Astrocyte (in vitro differentiated cells and primary cell): ENCODE measurements at regions not wholly inside any gene's neighbourhood (a gene's known extent, or its start where the extent isn't known, plus 50 kb on each side); places are given as distances from the start of the nearest gene placed in this dataset.

Source experiments
- DNase-seq: peaks from one replicate; pipeline ENCODE4 v3.0.0-alpha.2; 2010; ENCODE audit warnings: low read depth
- FAIRE-seq: peaks from 2 replicates; lab custom pipeline; 2011; peaks lifted over from hg19 to GRCh38; lab: Jason Lieb, UNC
- H2AFZ ChIP-seq: 2 replicates; pipeline ENCODE4 v1.6.0; 2012; ENCODE audit warnings: low read depth, low read length, inconsistent platforms
- H3K27ac ChIP-seq: 2 replicates; pipeline ENCODE4 v1.5.1; 2011; ENCODE audit warnings: low read depth, low read length, inconsistent platforms
- H3K27me3 ChIP-seq: 2 replicates; pipeline ENCODE4 v1.6.0; 2011; ENCODE audit warnings: low read length, inconsistent platforms; ENCODE audit not compliant: insufficient read depth
- H3K36me3 ChIP-seq: 2 replicates; pipeline ENCODE4 v1.5.1; 2011; ENCODE audit warnings: low read length, inconsistent platforms; ENCODE audit not compliant: insufficient read depth
- H3K4me1 ChIP-seq: 2 replicates; pipeline ENCODE4 v1.5.1; 2011; ENCODE audit warnings: low read length, inconsistent platforms; ENCODE audit not compliant: insufficient read depth
- H3K4me2 ChIP-seq: 2 replicates; pipeline ENCODE4 v1.6.0; 2012; ENCODE audit warnings: low read length, inconsistent platforms
- H3K4me3 ChIP-seq: 2 replicates; pipeline ENCODE4 v1.5.1; 2011; ENCODE audit warnings: low read depth, mild to moderate bottlenecking, low read length, inconsistent platforms; ENCODE audit not compliant: insufficient read depth
- H3K79me2 ChIP-seq: 2 replicates; pipeline ENCODE4 v1.6.0; 2012; ENCODE audit warnings: mild to moderate bottlenecking, low read length, inconsistent platforms; ENCODE audit not compliant: insufficient read depth
- H3K9ac ChIP-seq: 2 replicates; pipeline ENCODE4 v1.6.0; 2012; ENCODE audit warnings: mild to moderate bottlenecking, low read length, inconsistent platforms
- H3K9me3 ChIP-seq: 2 replicates; pipeline ENCODE4 v1.5.1; 2012; ENCODE audit warnings: low read depth, mild to moderate bottlenecking, low read length, inconsistent platforms; ENCODE audit not compliant: insufficient read depth
- H4K20me1 ChIP-seq: 2 replicates; pipeline ENCODE4 v1.6.0; 2012; ENCODE audit warnings: low read length, inconsistent platforms; ENCODE audit not compliant: insufficient read depth
- H3K27ac Mint-ChIP-seq: one replicate; pipeline ENCODE4 v1.8.0; 2021; ENCODE audit warnings: mild to moderate bottlenecking, mixed read lengths; ENCODE audit not compliant: unreplicated experiment
- H3K27me3 Mint-ChIP-seq: one replicate; pipeline ENCODE4 v1.8.0; 2021; ENCODE audit warnings: low read depth, mixed read lengths; ENCODE audit not compliant: unreplicated experiment
- H3K36me3 Mint-ChIP-seq: one replicate; pipeline ENCODE4 v1.8.0; 2021; ENCODE audit warnings: low read depth, mixed read lengths; ENCODE audit not compliant: unreplicated experiment
- H3K4me1 Mint-ChIP-seq: one replicate; pipeline ENCODE4 v1.8.0; 2021; ENCODE audit warnings: low read depth, mixed read lengths; ENCODE audit not compliant: unreplicated experiment
- H3K4me3 Mint-ChIP-seq: one replicate; pipeline ENCODE4 v1.8.0; 2021; ENCODE audit warnings: mild to moderate bottlenecking, moderate library complexity, mixed read lengths; ENCODE audit not compliant: unreplicated experiment
- H3K9me3 Mint-ChIP-seq: one replicate; pipeline ENCODE4 v1.8.0; 2021; ENCODE audit warnings: mild to moderate bottlenecking, mixed read lengths; ENCODE audit not compliant: unreplicated experiment
- EZH2 ChIP-seq: IDR thresholded peaks from 2 replicates; pipeline ENCODE4 v1.6.1; 2012; ENCODE audit warnings: mild to moderate bottlenecking, low read length, inconsistent platforms; ENCODE audit not compliant: insufficient read depth
- TF ChIP-seq, protein P1 (sequence below): IDR thresholded peaks from 2 replicates; pipeline ENCODE4 v1.5.1; 2011; ENCODE audit warnings: low read depth, mild to moderate bottlenecking, inconsistent platforms, low read length, moderate library complexity; ENCODE audit not compliant: insufficient read depth

DNA sequence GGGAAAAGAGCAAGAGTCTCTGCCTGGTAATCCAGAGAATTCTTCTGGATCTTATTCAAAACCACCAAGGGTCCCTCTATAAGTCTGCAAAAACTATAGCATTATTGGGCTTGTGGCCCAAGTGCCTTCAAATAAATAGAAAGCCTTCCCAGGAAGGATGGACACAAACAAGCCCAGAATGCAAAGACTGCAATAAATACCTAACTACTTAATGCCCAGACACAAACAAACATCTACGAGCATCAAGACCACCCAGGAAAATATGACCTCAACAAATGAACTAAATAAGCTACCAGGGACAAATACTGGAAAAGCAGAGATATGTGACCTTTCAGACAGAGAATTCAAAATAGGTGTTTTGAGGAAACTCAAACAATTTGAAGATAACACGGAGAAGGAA lies 355.8 kb upstream of the GRAMD2B start:
- no peak overlapping the region for H3K27ac ChIP-seq
- Mint-ChIP-seq H3K4me1 (no peaks in the 10 kb centered on the region), H3K27me3 (no peaks in the 10 kb centered on the region), H3K9me3 (no peaks in the 10 kb centered on the region), H3K36me3 (peaks cover 2% of the 10 kb centered on the region), H3K4me3 (no peak overlapping the region), H3K27ac (no peak overlapping the region)
- DNase-seq = no peak
- H3K4me2 ChIP-seq = no peak overlapping the region
- TF ChIP-seq, protein P1, sequence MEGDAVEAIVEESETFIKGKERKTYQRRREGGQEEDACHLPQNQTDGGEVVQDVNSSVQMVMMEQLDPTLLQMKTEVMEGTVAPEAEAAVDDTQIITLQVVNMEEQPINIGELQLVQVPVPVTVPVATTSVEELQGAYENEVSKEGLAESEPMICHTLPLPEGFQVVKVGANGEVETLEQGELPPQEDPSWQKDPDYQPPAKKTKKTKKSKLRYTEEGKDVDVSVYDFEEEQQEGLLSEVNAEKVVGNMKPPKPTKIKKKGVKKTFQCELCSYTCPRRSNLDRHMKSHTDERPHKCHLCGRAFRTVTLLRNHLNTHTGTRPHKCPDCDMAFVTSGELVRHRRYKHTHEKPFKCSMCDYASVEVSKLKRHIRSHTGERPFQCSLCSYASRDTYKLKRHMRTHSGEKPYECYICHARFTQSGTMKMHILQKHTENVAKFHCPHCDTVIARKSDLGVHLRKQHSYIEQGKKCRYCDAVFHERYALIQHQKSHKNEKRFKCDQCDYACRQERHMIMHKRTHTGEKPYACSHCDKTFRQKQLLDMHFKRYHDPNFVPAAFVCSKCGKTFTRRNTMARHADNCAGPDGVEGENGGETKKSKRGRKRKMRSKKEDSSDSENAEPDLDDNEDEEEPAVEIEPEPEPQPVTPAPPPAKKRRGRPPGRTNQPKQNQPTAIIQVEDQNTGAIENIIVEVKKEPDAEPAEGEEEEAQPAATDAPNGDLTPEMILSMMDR = no peak
- TF ChIP-seq EZH2 = no peak
- no peaks in the 10 kb centered on the region for H3K36me3 ChIP-seq
- H3K27me3 ChIP-seq = no peaks in the 10 kb centered on the region
- no peak for FAIRE-seq
- no peaks in the 10 kb centered on the region for H3K79me2 ChIP-seq
- no peaks in the 10 kb centered on the region for H3K9me3 ChIP-seq
- no peak overlapping the region for H3K4me3 ChIP-seq
- no peaks in the 10 kb centered on the region for H4K20me1 ChIP-seq
- no peak overlapping the region for H3K9ac ChIP-seq
- H2AFZ ChIP-seq = no peak overlapping the region
- H3K4me1 ChIP-seq = no peaks in the 10 kb centered on the region

DNA sequence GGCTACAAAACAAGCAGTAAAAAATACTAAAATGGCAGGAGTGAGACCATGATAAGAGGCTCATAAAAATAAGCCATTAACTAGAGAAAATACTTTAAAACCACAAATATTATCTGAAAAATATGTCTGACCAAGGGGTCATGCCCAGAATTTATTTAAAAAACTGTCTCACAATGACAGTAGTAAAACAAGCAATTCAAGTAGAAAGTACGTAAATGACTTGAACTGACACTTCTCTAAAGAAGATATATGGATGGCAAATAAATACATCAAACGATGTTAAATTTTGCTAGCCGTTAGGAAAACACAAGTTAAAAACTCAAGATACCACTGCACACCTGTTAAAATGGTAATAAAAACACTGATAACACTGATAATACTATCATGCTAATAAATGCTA lies 353.9 kb upstream of the GRAMD2B start:
- Histone ChIP-seq H3K4me1 (no peaks in the 10 kb centered on the region), H3K79me2 (no peaks in the 10 kb centered on the region), H3K4me2 (no peak overlapping the region), H3K9me3 (no peaks in the 10 kb centered on the region), H2AFZ (no peak overlapping the region), H3K27ac (no peak overlapping the region), H3K9ac (no peak overlapping the region), H3K36me3 (no peaks in the 10 kb centered on the region), H4K20me1 (no peaks in the 10 kb centered on the region), H3K27me3 (no peaks in the 10 kb centered on the region), H3K4me3 (no peak overlapping the region)
- no peaks in the 10 kb centered on the region for H3K27me3 Mint-ChIP-seq
- H3K4me3 Mint-ChIP-seq = no peak overlapping the region
- peaks cover 11% of the 10 kb centered on the region for H3K9me3 Mint-ChIP-seq
- no peaks in the 10 kb centered on the region for H3K4me1 Mint-ChIP-seq
- DNase-seq = no peak
- FAIRE-seq = no peak
- peaks cover 2% of the 10 kb centered on the region for H3K36me3 Mint-ChIP-seq
- no peak for TF ChIP-seq EZH2
- TF ChIP-seq, protein P1 = no peak
- no peak overlapping the region for H3K27ac Mint-ChIP-seq

GRCh38 chr5:126070481-126070880 lies 352.7 kb upstream of the GRAMD2B start:
- H3K9ac ChIP-seq = no peak overlapping the region
- H3K4me2 ChIP-seq = no peak overlapping the region
- H3K27me3 ChIP-seq = no peaks in the 10 kb centered on the region
- Mint-ChIP-seq H3K36me3 (peaks cover 4% of the 10 kb centered on the region), H3K27me3 (no peaks in the 10 kb centered on the region), H3K4me3 (no peak overlapping the region), H3K27ac (no peak overlapping the region), H3K9me3 (peaks cover 11% of the 10 kb centered on the region), H3K4me1 (no peaks in the 10 kb centered on the region)
- FAIRE-seq (no peak), DNase-seq (peak; percentile 37)
- no peak overlapping the region for H2AFZ ChIP-seq
- no peaks in the 10 kb centered on the region for H3K79me2 ChIP-seq
- H3K4me1 ChIP-seq = no peaks in the 10 kb centered on the region
- H4K20me1 ChIP-seq = no peaks in the 10 kb centered on the region
- no peaks in the 10 kb centered on the region for H3K36me3 ChIP-seq
- H3K9me3 ChIP-seq = no peaks in the 10 kb centered on the region
- H3K27ac ChIP-seq = no peak overlapping the region
- TF ChIP-seq, protein P1 = no peak
- TF ChIP-seq EZH2 = no peak
- no peak overlapping the region for H3K4me3 ChIP-seq
